K562 (cell line): ENCODE measurements at regions not wholly inside any gene's neighbourhood (a gene's known extent, or its start where the extent isn't known, plus 50 kb on each side); places are given as distances from the start of the nearest gene placed in this dataset.
A peak's percentile ranks its signal among the peaks of the same experiment; 100 is the strongest.

Experiments
- CTCF ChIP-seq, 3 experiments: IDR thresholded peaks in 2 of 3; conservative IDR thresholded peaks in 1 of 3; 2 replicates each; pipeline ENCODE4 v1.5.1; 2011 to 2012; ENCODE audit warnings: low read length in 3 of 3, mild to moderate bottlenecking in 3 of 3, control low read depth in 2 of 3, improper control_type of control experiment in 1 of 3, inconsistent platforms in 1 of 3, low read depth in 1 of 3, mixed read lengths in 1 of 3, moderate library complexity in 1 of 3; ENCODE audit not compliant: insufficient read depth in 2 of 3
- EZH2 ChIP-seq: IDR thresholded peaks from 2 replicates; pipeline ENCODE4 v1.6.1; 2012; ENCODE audit warnings: low read depth, mild to moderate bottlenecking, inconsistent platforms, low read length, borderline replicate concordance
- HDAC6 ChIP-seq: IDR thresholded peaks from 2 replicates; pipeline ENCODE4 v1.6.1; 2012; ENCODE audit warnings: low read depth, mild to moderate bottlenecking, control low read depth, inconsistent platforms, low read length, moderate library complexity
- NONO ChIP-seq, 2 experiments: fragments of 200-400 bp in 1 of 2; fragments of 450-650 bp in 1 of 2; formaldehyde crosslinking in 1 of 2; IDR thresholded peaks; 2 replicates each; pipeline ENCODE4 v1.6.1; 2017; ENCODE audit warnings: low read depth in 2 of 2, mild to moderate bottlenecking in 2 of 2, moderate library complexity in 2 of 2, low read length in 1 of 2
- PREB ChIP-seq: sonication (generic); formaldehyde crosslinking; IDR thresholded peaks from 2 replicates; pipeline ENCODE4 v1.8.1; 2023; ENCODE audit warnings: mild to moderate bottlenecking, missing genetic modification reagents
- SREBF2 ChIP-seq: sonication (generic); formaldehyde crosslinking; IDR thresholded peaks from 2 replicates; pipeline ENCODE4 v1.4.0; 2020; ENCODE audit warnings: mild to moderate bottlenecking, missing genetic modification reagents
- ZFP1 ChIP-seq: fragments of 450-650 bp; formaldehyde crosslinking; IDR thresholded peaks from 2 replicates; pipeline ENCODE4 v1.4.0; 2020; ENCODE audit warnings: mild to moderate bottlenecking, mixed read lengths
- TF ChIP-seq, protein P1 (sequence below), 2 experiments: fragments of 450-650 bp in 1 of 2; IDR thresholded peaks; 2 replicates each; pipeline ENCODE4 v1.6.1; 2011 to 2017; ENCODE audit warnings: low read depth in 2 of 2, antibody characterized with exemption in 1 of 2, borderline replicate concordance in 1 of 2, low read length in 1 of 2, mild to moderate bottlenecking in 1 of 2, mixed read lengths in 1 of 2; ENCODE audit not compliant: control insufficient read depth in 1 of 2

GRCh38 chr19:33947265-33947964 lies 150.7 kb downstream of the KCTD15 start:
- TF ChIP-seq PREB (CRISPR knock-in tag) (no peak), SREBF2 (CRISPR knock-in tag) (no peak), HDAC6 (no peak), NONO (IDR thresholded peaks at IDR 0.05; ENCODE audit: low read depth in 2 of 2, low read length in 1 of 2) (no peak), CTCF (IDR thresholded peaks at IDR 0.05 in 2 of 3, conservative IDR thresholded peaks at IDR 0.05 in 1 of 3; ENCODE audit: insufficient read depth in 2 of 3, low read depth in 1 of 3, low read length in 3 of 3) (peak; percentile 33 to 45 (median 44); a peak in 3 of 6 replicates), EZH2 (no peak), ZFP1 (CRISPR knock-in tag) (no peak)
- TF ChIP-seq, protein P1, sequence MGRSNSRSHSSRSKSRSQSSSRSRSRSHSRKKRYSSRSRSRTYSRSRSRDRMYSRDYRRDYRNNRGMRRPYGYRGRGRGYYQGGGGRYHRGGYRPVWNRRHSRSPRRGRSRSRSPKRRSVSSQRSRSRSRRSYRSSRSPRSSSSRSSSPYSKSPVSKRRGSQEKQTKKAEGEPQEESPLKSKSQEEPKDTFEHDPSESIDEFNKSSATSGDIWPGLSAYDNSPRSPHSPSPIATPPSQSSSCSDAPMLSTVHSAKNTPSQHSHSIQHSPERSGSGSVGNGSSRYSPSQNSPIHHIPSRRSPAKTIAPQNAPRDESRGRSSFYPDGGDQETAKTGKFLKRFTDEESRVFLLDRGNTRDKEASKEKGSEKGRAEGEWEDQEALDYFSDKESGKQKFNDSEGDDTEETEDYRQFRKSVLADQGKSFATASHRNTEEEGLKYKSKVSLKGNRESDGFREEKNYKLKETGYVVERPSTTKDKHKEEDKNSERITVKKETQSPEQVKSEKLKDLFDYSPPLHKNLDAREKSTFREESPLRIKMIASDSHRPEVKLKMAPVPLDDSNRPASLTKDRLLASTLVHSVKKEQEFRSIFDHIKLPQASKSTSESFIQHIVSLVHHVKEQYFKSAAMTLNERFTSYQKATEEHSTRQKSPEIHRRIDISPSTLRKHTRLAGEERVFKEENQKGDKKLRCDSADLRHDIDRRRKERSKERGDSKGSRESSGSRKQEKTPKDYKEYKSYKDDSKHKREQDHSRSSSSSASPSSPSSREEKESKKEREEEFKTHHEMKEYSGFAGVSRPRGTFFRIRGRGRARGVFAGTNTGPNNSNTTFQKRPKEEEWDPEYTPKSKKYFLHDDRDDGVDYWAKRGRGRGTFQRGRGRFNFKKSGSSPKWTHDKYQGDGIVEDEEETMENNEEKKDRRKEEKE (IDR thresholded peaks at IDR 0.05; ENCODE audit: borderline replicate concordance in 1 of 2, control insufficient read depth in 1 of 2, low read depth in 2 of 2, low read length in 1 of 2): no peak
